GM12892 (cell line): ENCODE measurements at regions not wholly inside any gene's neighbourhood (a gene's known extent, or its start where the extent isn't known, plus 50 kb on each side); places are given as distances from the start of the nearest gene placed in this dataset.

ENCODE experiments used
- POLR2A ChIP-seq: IDR thresholded peaks from 2 replicates; pipeline ENCODE4 v1.6.1; 2011; ENCODE audit warnings: low read depth, low read length, control low read depth
- TAF1 ChIP-seq: IDR thresholded peaks from 2 replicates; pipeline ENCODE4 v1.6.1; 2011; ENCODE audit warnings: low read depth, mild to moderate bottlenecking, control low read depth, low read length, borderline replicate concordance

GRCh38 chr2:120798567-120799247, 63.0 kb downstream of the GLI2 start:
- TF ChIP-seq POLR2A (no peak), TAF1 (no peak)
